HG03521 (cell line): ENCODE measurements at regions not wholly inside any gene's neighbourhood (a gene's known extent, or its start where the extent isn't known, plus 50 kb on each side); places are given as distances from the start of the nearest gene placed in this dataset.

Experiments used
- ATAC-seq: cut with Tn5 transposase; IDR thresholded peaks from one replicate; pipeline ENCODE4 v1.9.1; 2021; ENCODE audit warnings: mild to moderate bottlenecking, moderate library complexity; ENCODE audit not compliant: unreplicated experiment

GRCh38 chr10:128934492-128934891, 532.5 kb upstream of the MGMT start:
- no peak for ATAC-seq

- ATAC-seq = no peak
These were observed 530.6 kb upstream of the MGMT start for GRCh38 chr10:128936392-128936791.

GRCh38 chr10:128938558-128938957, 528.5 kb upstream of the MGMT start:
- no peak for ATAC-seq

GRCh38 chr10:128940081-128940480, 527.0 kb upstream of the MGMT start:
- ATAC-seq = no peak

GRCh38 chr10:128943111-128943510, 523.9 kb upstream of the MGMT start:
- ATAC-seq = no peak

- ATAC-seq = no peak
These were observed 521.6 kb upstream of the MGMT start for GRCh38 chr10:128945398-128945797.

- no peak for ATAC-seq
These were observed 516.7 kb upstream of the MGMT start for GRCh38 chr10:128950159-128950915.

GRCh38 chr10:128950916-128951275, 516.1 kb upstream of the MGMT start:
- ATAC-seq = no peak

GRCh38 chr10:128952856-128953255, 514.2 kb upstream of the MGMT start:
- no peak for ATAC-seq

GRCh38 chr10:128956149-128956548, 510.9 kb upstream of the MGMT start:
- no peak for ATAC-seq

- ATAC-seq = no peak
These were observed 509.8 kb upstream of the MGMT start for GRCh38 chr10:128957221-128957620.

GRCh38 chr10:128958834-128959690, 508.0 kb upstream of the MGMT start:
- ATAC-seq = no peak

- ATAC-seq = no peak
These were observed 507.3 kb upstream of the MGMT start for GRCh38 chr10:128959746-128960145.

GRCh38 chr10:128960517-128960916, 506.5 kb upstream of the MGMT start:
- no peak for ATAC-seq

GRCh38 chr10:128962182-128962581, 504.9 kb upstream of the MGMT start:
- no peak for ATAC-seq

- ATAC-seq = no peak
These were observed 503.6 kb upstream of the MGMT start for GRCh38 chr10:128963211-128964099.

GRCh38 chr10:128964100-128964403, 503.0 kb upstream of the MGMT start:
- ATAC-seq = no peak

GRCh38 chr10:128967980-128968756, 498.9 kb upstream of the MGMT start:
- no peak for ATAC-seq

GRCh38 chr10:128969551-128969950, 497.5 kb upstream of the MGMT start:
- ATAC-seq = no peak

GRCh38 chr10:128971374-128972035, 495.5 kb upstream of the MGMT start:
- ATAC-seq = no peak
